Chondrocyte (in vitro differentiated cells): ENCODE measurements at regions not wholly inside any gene's neighbourhood (a gene's known extent, or its start where the extent isn't known, plus 50 kb on each side); places are given as distances from the start of the nearest gene placed in this dataset.

Experiments
- DNase-seq: peaks from one replicate; pipeline ENCODE4 v3.0.0; 2021; ENCODE audit warnings: mixed read lengths, low spot score
- H3K27ac Mint-ChIP-seq: one replicate; pipeline ENCODE4 v1.8.0; 2021; ENCODE audit warnings: mild to moderate bottlenecking, moderate library complexity, mixed read lengths; ENCODE audit not compliant: unreplicated experiment
- H3K27me3 Mint-ChIP-seq: 2 replicates; pipeline ENCODE4 v1.8.0; 2021; ENCODE audit warnings: low read depth, mixed read lengths
- H3K36me3 Mint-ChIP-seq: 2 replicates; pipeline ENCODE4 v1.8.0; 2021; ENCODE audit warnings: low read depth, mixed read lengths
- H3K4me1 Mint-ChIP-seq: 2 replicates; pipeline ENCODE4 v1.8.0; 2021; ENCODE audit warnings: low read depth, mild to moderate bottlenecking, mixed read lengths
- H3K4me3 Mint-ChIP-seq: one replicate; pipeline ENCODE4 v1.8.0; 2021; ENCODE audit warnings: mild to moderate bottlenecking, moderate library complexity, mixed read lengths; ENCODE audit not compliant: unreplicated experiment
- H3K9me3 Mint-ChIP-seq: 2 replicates; pipeline ENCODE4 v1.8.0; 2021; ENCODE audit warnings: low read depth, mixed read lengths
- CTCF ChIP-seq: fragments of 200-600 bp; sonication (generic); IDR thresholded peaks from 2 replicates; pipeline ENCODE4 v1.5.0; 2021; ENCODE audit warnings: antibody characterized with exemption, mild to moderate bottlenecking, moderate library complexity

- H3K27ac Mint-ChIP-seq: peak overlapping the region; percentile 24
- no peaks in the 10 kb centered on the region for H3K36me3 Mint-ChIP-seq
- DNase-seq: no peak
- TF ChIP-seq CTCF: no peak
- H3K9me3 Mint-ChIP-seq: no peaks in the 10 kb centered on the region
- peaks cover 35% of the 10 kb centered on the region for H3K4me1 Mint-ChIP-seq
- H3K27me3 Mint-ChIP-seq: no peaks in the 10 kb centered on the region
- H3K4me3 Mint-ChIP-seq: no peak overlapping the region
These were observed 532.9 kb upstream of the IL12A start for GRCh38 chr3:159455741-159456181.

- Mint-ChIP-seq H3K27me3 (no peaks in the 10 kb centered on the region), H3K4me1 (peaks cover 30% of the 10 kb centered on the region), H3K27ac (peak overlapping the region; percentile 86), H3K36me3 (no peaks in the 10 kb centered on the region), H3K9me3 (no peaks in the 10 kb centered on the region), H3K4me3 (peak overlapping the region; percentile 26)
- no peak for DNase-seq
- TF ChIP-seq CTCF: no peak
These were observed 530.6 kb upstream of the IL12A start for GRCh38 chr3:159458010-159458409.

GRCh38 chr3:159458982-159459381 lies 529.7 kb upstream of the IL12A start:
- TF ChIP-seq CTCF: no peak
- peaks cover 30% of the 10 kb centered on the region for H3K4me1 Mint-ChIP-seq
- no peak overlapping the region for H3K27ac Mint-ChIP-seq
- no peaks in the 10 kb centered on the region for H3K36me3 Mint-ChIP-seq
- no peaks in the 10 kb centered on the region for H3K27me3 Mint-ChIP-seq
- H3K4me3 Mint-ChIP-seq: no peak overlapping the region
- no peaks in the 10 kb centered on the region for H3K9me3 Mint-ChIP-seq
- no peak for DNase-seq

GRCh38 chr3:159472611-159473010 lies 516.0 kb upstream of the IL12A start:
- H3K4me1 Mint-ChIP-seq: no peaks in the 10 kb centered on the region
- H3K9me3 Mint-ChIP-seq: peaks cover 9% of the 10 kb centered on the region
- peaks cover 4% of the 10 kb centered on the region for H3K27me3 Mint-ChIP-seq
- TF ChIP-seq CTCF: no peak
- DNase-seq: no peak
- no peak overlapping the region for H3K4me3 Mint-ChIP-seq
- H3K27ac Mint-ChIP-seq: no peak overlapping the region
- peaks cover 2% of the 10 kb centered on the region for H3K36me3 Mint-ChIP-seq

- Mint-ChIP-seq H3K4me3 (no peak overlapping the region), H3K27ac (no peak overlapping the region), H3K27me3 (peaks cover 4% of the 10 kb centered on the region), H3K4me1 (no peaks in the 10 kb centered on the region), H3K9me3 (peaks cover 11% of the 10 kb centered on the region), H3K36me3 (peaks cover 3% of the 10 kb centered on the region)
- no peak for TF ChIP-seq CTCF
- DNase-seq: no peak
These were observed 515.4 kb upstream of the IL12A start for GRCh38 chr3:159473206-159473605.
